ENCODE measurements at regions not wholly inside any gene's neighbourhood (a gene's known extent, or its start where the extent isn't known, plus 50 kb on each side); places are given as distances from the start of the nearest gene placed in this dataset.

DNA sequence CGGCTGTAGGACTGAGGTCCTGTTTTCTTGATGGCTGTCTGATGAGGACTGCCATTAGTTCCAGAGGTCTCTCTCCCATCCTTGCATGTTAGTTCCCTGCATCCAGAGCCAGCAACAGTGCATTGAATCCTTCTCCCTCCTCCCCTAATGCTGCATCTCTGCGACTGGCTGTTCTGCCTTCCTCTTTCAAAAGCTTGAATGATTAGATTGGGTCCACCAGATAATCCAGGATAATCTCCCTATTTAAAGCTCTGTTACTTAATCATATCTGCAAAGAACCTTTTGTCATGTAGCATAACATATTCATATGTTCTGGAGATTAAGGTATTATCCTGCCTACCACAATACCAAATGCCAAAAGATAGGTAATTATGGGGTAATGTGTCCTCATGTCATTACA lies 377.5 kb downstream of the GPATCH2 start:
- Histone ChIP-seq H3K4me1 (ENCODE audit: insufficient read depth, low read length) (no peaks in the 10 kb centered on the region), H3K9ac (ENCODE audit: low read length) (no peak overlapping the region), H3K27me3 (ENCODE audit: control insufficient read depth in 1 of 2, insufficient read depth in 2 of 2, low read length in 2 of 2) (no peaks in the 10 kb centered on the region), H3K9me3 (ENCODE audit: low read length) (no peaks in the 10 kb centered on the region), H3K36me3 (ENCODE audit: insufficient read depth, low read length) (no peaks in the 10 kb centered on the region), H3K4me3 (ENCODE audit: low read depth in 1 of 2, low read length in 2 of 2) (no peak overlapping the region), H3K27ac (ENCODE audit: low read depth, low read length) (no peak overlapping the region)

DNA sequence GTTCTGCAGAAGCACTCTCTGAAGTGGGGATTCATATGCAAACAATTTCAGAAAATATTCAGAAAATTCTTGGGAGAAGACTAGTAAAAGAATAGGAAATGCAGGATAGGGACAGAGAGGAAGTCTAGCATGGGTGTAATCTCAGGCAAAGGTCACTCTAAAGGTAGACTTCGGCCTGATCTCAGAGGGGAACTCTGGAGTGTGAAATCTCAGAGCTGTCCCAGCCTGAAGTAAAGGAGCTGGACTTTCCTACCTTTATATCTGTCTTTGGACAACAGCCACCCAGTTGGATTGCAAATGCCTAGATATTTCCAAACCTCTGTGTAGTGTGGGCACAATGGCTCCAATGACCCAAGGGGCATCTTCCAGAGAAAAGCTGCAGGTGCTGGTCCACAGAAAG lies 379.8 kb downstream of the GPATCH2 start:
- Histone ChIP-seq H3K36me3 (ENCODE audit: insufficient read depth, low read length) (no peaks in the 10 kb centered on the region), H3K9ac (ENCODE audit: low read length) (no peak overlapping the region), H3K27ac (ENCODE audit: low read depth, low read length) (no peak overlapping the region), H3K4me3 (ENCODE audit: low read depth in 1 of 2, low read length in 2 of 2) (no peak overlapping the region), H3K4me1 (ENCODE audit: insufficient read depth, low read length) (no peaks in the 10 kb centered on the region), H3K27me3 (ENCODE audit: control insufficient read depth in 1 of 2, insufficient read depth in 2 of 2, low read length in 2 of 2) (no peaks in the 10 kb centered on the region), H3K9me3 (ENCODE audit: low read length) (no peaks in the 10 kb centered on the region)

- Histone ChIP-seq H3K9me3 (ENCODE audit: low read length) (no peaks in the 10 kb centered on the region), H3K36me3 (ENCODE audit: insufficient read depth, low read length) (no peaks in the 10 kb centered on the region), H3K9ac (ENCODE audit: low read length) (no peak overlapping the region), H3K27me3 (ENCODE audit: control insufficient read depth in 1 of 2, insufficient read depth in 2 of 2, low read length in 2 of 2) (no peaks in the 10 kb centered on the region), H3K4me3 (ENCODE audit: low read depth in 1 of 2, low read length in 2 of 2) (no peak overlapping the region), H3K4me1 (ENCODE audit: insufficient read depth, low read length) (no peaks in the 10 kb centered on the region), H3K27ac (ENCODE audit: low read depth, low read length) (no peak overlapping the region)
These were observed 381.0 kb downstream of the GPATCH2 start for GRCh38 chr1:217249857-217250256.

DNA sequence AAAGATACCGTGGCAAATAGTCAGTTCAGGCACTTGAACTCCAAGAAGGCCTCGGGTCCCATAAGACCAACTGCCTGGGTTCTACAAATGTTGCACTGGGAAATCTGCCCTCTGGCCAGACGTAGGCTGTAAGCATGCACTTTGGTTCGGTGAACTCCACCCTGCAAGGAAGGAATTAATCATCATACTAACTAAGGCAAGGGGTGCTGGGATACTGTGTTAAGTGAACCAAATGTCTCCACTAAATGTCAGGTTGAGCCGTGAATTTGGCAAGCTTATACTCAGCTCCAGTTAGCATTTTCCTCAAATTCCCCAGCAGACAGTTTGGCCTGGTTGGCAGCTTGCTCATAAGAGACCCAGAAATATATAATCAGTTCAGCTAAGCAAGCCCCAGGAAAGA lies 385.9 kb downstream of the GPATCH2 start:
- no peaks in the 10 kb centered on the region for H3K4me1 ChIP-seq (ENCODE audit: insufficient read depth, low read length)
- H3K27me3 ChIP-seq (ENCODE audit: control insufficient read depth in 1 of 2, insufficient read depth in 2 of 2, low read length in 2 of 2): no peaks in the 10 kb centered on the region
- no peak overlapping the region for H3K4me3 ChIP-seq (ENCODE audit: low read depth in 1 of 2, low read length in 2 of 2)
- no peaks in the 10 kb centered on the region for H3K9me3 ChIP-seq (ENCODE audit: low read length)
- no peak overlapping the region for H3K27ac ChIP-seq (ENCODE audit: low read depth, low read length)
- H3K36me3 ChIP-seq (ENCODE audit: insufficient read depth, low read length): no peaks in the 10 kb centered on the region
- H3K9ac ChIP-seq (ENCODE audit: low read length): no peak overlapping the region

DNA sequence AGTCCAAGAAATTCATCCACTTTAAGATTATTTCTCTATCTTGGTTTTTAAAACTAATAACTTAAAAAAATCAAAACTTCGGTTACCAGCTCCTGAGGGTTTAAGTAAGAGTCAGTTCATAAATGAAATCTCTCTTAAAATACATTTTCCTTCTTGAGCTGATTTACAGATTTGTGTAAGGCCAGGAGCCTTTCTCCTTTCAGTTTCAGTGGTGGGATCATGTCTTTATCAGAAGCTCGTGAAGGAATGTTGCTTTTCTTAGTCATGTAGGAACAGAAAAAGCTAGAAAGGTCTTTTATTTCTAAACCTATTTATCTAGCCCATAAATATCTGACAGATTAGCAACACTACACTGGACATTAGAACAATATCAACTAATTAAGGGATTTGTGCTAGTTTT lies 390.2 kb downstream of the GPATCH2 start:
- Histone ChIP-seq H3K27ac (ENCODE audit: low read depth, low read length) (no peak overlapping the region), H3K27me3 (ENCODE audit: control insufficient read depth in 1 of 2, insufficient read depth in 2 of 2, low read length in 2 of 2) (no peaks in the 10 kb centered on the region), H3K9me3 (ENCODE audit: low read length) (no peaks in the 10 kb centered on the region), H3K9ac (ENCODE audit: low read length) (no peak overlapping the region), H3K4me3 (ENCODE audit: low read depth in 1 of 2, low read length in 2 of 2) (no peak overlapping the region), H3K36me3 (ENCODE audit: insufficient read depth, low read length) (no peaks in the 10 kb centered on the region), H3K4me1 (ENCODE audit: insufficient read depth, low read length) (no peaks in the 10 kb centered on the region)

DNA sequence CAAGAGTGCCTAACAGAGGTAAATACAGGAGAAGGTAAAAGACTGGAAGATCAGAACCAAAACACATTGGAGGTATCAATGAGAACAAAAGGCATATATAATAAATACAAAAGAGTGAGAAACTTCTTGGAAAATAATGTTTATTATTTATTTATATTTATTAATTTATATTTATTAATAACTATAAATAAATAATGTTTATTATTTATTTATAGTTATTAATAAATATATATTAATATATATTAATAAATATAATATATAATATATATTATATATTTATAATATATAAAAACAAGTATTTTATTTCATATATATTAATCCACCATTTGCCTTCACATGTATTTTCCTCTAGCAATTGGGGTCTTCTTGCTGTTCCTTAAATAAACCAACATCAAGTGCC lies 391.9 kb downstream of the GPATCH2 start:
- Histone ChIP-seq H3K4me1 (ENCODE audit: insufficient read depth, low read length) (no peaks in the 10 kb centered on the region), H3K9me3 (ENCODE audit: low read length) (no peaks in the 10 kb centered on the region), H3K27me3 (ENCODE audit: control insufficient read depth in 1 of 2, insufficient read depth in 2 of 2, low read length in 2 of 2) (no peaks in the 10 kb centered on the region), H3K27ac (ENCODE audit: low read depth, low read length) (no peak overlapping the region), H3K36me3 (ENCODE audit: insufficient read depth, low read length) (no peaks in the 10 kb centered on the region), H3K4me3 (ENCODE audit: low read depth in 1 of 2, low read length in 2 of 2) (no peak overlapping the region), H3K9ac (ENCODE audit: low read length) (no peak overlapping the region)

DNA sequence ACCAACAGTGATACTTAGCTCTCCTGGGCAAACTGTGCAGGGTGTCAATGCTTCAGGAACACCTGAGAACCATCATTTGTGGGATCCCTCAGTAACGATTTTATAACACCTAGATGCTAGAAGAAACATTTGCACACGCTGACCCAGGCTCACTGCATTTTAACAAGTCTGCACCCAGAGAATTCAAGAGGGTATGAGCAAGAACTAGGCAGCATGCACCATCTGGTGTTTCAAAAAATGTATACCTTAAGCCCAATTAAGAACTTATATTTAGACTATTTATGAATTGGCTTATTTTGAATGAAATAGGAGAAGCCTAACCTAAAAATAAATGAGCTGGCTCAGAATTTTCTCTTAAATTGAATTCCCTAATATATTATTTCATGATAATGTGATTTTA lies 400.5 kb downstream of the GPATCH2 start:
- Histone ChIP-seq H3K9me3 (ENCODE audit: low read length) (no peaks in the 10 kb centered on the region), H3K4me3 (ENCODE audit: low read depth in 1 of 2, low read length in 2 of 2) (no peak overlapping the region), H3K9ac (ENCODE audit: low read length) (no peak overlapping the region), H3K36me3 (ENCODE audit: insufficient read depth, low read length) (no peaks in the 10 kb centered on the region), H3K27ac (ENCODE audit: low read depth, low read length) (no peak overlapping the region), H3K4me1 (ENCODE audit: insufficient read depth, low read length) (no peaks in the 10 kb centered on the region), H3K27me3 (ENCODE audit: control insufficient read depth in 1 of 2, insufficient read depth in 2 of 2, low read length in 2 of 2) (no peaks in the 10 kb centered on the region)

GRCh38 chr1:217228689-217229088 lies 402.2 kb downstream of the GPATCH2 start:
- Histone ChIP-seq H3K4me1 (ENCODE audit: insufficient read depth, low read length) (no peaks in the 10 kb centered on the region), H3K27me3 (ENCODE audit: control insufficient read depth in 1 of 2, insufficient read depth in 2 of 2, low read length in 2 of 2) (no peaks in the 10 kb centered on the region), H3K27ac (ENCODE audit: low read depth, low read length) (no peak overlapping the region), H3K36me3 (ENCODE audit: insufficient read depth, low read length) (no peaks in the 10 kb centered on the region), H3K9ac (ENCODE audit: low read length) (no peak overlapping the region), H3K9me3 (ENCODE audit: low read length) (no peaks in the 10 kb centered on the region), H3K4me3 (ENCODE audit: low read depth in 1 of 2, low read length in 2 of 2) (no peak overlapping the region)

DNA sequence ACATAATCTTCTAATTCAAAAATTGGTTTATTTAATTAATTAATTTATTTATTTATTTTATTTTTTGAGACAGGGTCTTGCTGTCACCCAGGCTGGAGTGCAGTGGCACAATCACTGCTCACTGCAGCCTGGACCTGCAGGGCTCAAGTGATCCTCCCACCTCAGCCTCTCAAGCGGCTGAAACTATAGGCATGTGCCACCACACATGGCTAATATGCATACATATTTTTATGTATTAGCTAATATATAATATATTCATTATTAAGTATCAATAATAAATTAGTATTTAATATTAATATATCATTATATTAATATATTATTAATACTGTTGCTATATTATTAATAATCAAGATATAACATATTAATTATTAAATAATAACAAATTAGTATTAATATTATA lies 406.7 kb downstream of the GPATCH2 start:
- Histone ChIP-seq H3K27ac (ENCODE audit: low read depth, low read length) (no peak overlapping the region), H3K27me3 (ENCODE audit: control insufficient read depth in 1 of 2, insufficient read depth in 2 of 2, low read length in 2 of 2) (no peaks in the 10 kb centered on the region), H3K9me3 (ENCODE audit: low read length) (no peaks in the 10 kb centered on the region), H3K4me1 (ENCODE audit: insufficient read depth, low read length) (no peaks in the 10 kb centered on the region), H3K9ac (ENCODE audit: low read length) (no peak overlapping the region), H3K4me3 (ENCODE audit: low read depth in 1 of 2, low read length in 2 of 2) (no peak overlapping the region), H3K36me3 (ENCODE audit: insufficient read depth, low read length) (no peaks in the 10 kb centered on the region)

- Histone ChIP-seq H3K36me3 (ENCODE audit: insufficient read depth, low read length) (no peaks in the 10 kb centered on the region), H3K9ac (ENCODE audit: low read length) (no peak overlapping the region), H3K9me3 (ENCODE audit: low read length) (no peaks in the 10 kb centered on the region), H3K27me3 (ENCODE audit: control insufficient read depth in 1 of 2, insufficient read depth in 2 of 2, low read length in 2 of 2) (no peaks in the 10 kb centered on the region), H3K4me3 (ENCODE audit: low read depth in 1 of 2, low read length in 2 of 2) (no peak overlapping the region), H3K27ac (ENCODE audit: low read depth, low read length) (no peak overlapping the region), H3K4me1 (ENCODE audit: insufficient read depth, low read length) (no peaks in the 10 kb centered on the region)
These were observed 416.3 kb downstream of the GPATCH2 start for GRCh38 chr1:217214551-217214950.

- no peak overlapping the region for H3K9ac ChIP-seq (ENCODE audit: low read length)
- no peaks in the 10 kb centered on the region for H3K9me3 ChIP-seq (ENCODE audit: low read length)
- H3K27me3 ChIP-seq (ENCODE audit: control insufficient read depth in 1 of 2, insufficient read depth in 2 of 2, low read length in 2 of 2): no peaks in the 10 kb centered on the region
- no peak overlapping the region for H3K4me3 ChIP-seq (ENCODE audit: low read depth in 1 of 2, low read length in 2 of 2)
- no peaks in the 10 kb centered on the region for H3K4me1 ChIP-seq (ENCODE audit: insufficient read depth, low read length)
- no peaks in the 10 kb centered on the region for H3K36me3 ChIP-seq (ENCODE audit: insufficient read depth, low read length)
- H3K27ac ChIP-seq (ENCODE audit: low read depth, low read length): no peak overlapping the region
These were observed 419.4 kb downstream of the GPATCH2 start for GRCh38 chr1:217211486-217211885.

DNA sequence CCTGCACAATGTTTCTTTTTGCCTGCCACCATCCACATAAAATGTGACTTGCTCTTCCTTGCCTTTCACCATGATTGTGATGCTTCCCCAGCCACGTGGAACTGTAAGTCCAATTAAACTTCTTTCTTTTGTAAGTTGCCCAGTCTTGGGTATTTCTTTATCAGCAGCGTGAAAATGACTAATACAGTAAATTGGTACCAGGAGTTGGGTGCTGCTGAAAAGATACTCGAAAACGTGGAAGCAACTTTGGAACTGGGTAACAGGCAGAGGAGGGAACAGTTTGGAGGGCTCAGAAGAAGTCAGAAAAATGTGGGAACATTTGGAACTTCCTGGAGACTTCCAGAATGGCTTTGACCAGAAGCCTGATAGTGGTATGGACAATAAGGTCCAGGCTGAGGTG lies 425.3 kb downstream of the GPATCH2 start:
- Histone ChIP-seq H3K9ac (ENCODE audit: low read length) (no peak overlapping the region), H3K9me3 (ENCODE audit: low read length) (no peaks in the 10 kb centered on the region), H3K4me3 (ENCODE audit: low read depth in 1 of 2, low read length in 2 of 2) (no peak overlapping the region), H3K27me3 (ENCODE audit: control insufficient read depth in 1 of 2, insufficient read depth in 2 of 2, low read length in 2 of 2) (no peaks in the 10 kb centered on the region), H3K36me3 (ENCODE audit: insufficient read depth, low read length) (no peaks in the 10 kb centered on the region), H3K4me1 (ENCODE audit: insufficient read depth, low read length) (no peaks in the 10 kb centered on the region), H3K27ac (ENCODE audit: low read depth, low read length) (no peak overlapping the region)

Data from muscle layer of colon (tissue), 2 donors.